HTR-8/SVneo (cell line): ENCODE measurements at regions not wholly inside any gene's neighbourhood (a gene's known extent, or its start where the extent isn't known, plus 50 kb on each side); places are given as distances from the start of the nearest gene placed in this dataset.
A peak's percentile ranks its signal among the peaks of the same experiment; 100 is the strongest.

ENCODE experiments used
- DNase-seq: peaks from one replicate; pipeline ENCODE4 v3.0.0; 2011; ENCODE audit warnings: low spot score, mixed read lengths; ENCODE audit not compliant: insufficient read length
- FAIRE-seq: peaks from 2 replicates; lab custom pipeline; 2011; peaks lifted over from hg19 to GRCh38; lab: Jason Lieb, UNC

DNA sequence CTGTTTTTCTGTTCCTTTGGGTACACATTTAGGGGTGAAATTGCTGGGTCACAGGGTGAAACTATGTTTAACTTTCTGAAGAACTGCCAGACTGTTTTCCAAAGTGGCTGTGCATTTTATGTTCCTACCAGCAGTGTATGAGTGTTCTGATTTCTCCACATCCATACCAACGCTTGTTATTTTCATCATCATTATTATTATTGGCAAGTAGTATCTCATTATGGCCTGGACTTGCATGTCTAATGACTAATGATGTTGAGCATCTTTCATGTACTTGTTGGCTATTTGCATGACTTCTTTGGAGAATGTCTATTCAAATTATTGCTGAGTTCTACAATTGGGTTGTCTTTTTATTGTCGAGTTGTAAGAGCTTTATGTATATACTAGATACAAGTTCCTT lies 321.8 kb upstream of the HTR2A start:
- no peak for DNase-seq
- no peak for FAIRE-seq

- DNase-seq (no peak), FAIRE-seq (no peak)
These were observed 319.4 kb upstream of the HTR2A start for GRCh38 chr13:47216176-47216822.

- FAIRE-seq (no peak), DNase-seq (peak; percentile 49)
These were observed 318.9 kb upstream of the HTR2A start for GRCh38 chr13:47215736-47216135.

DNA sequence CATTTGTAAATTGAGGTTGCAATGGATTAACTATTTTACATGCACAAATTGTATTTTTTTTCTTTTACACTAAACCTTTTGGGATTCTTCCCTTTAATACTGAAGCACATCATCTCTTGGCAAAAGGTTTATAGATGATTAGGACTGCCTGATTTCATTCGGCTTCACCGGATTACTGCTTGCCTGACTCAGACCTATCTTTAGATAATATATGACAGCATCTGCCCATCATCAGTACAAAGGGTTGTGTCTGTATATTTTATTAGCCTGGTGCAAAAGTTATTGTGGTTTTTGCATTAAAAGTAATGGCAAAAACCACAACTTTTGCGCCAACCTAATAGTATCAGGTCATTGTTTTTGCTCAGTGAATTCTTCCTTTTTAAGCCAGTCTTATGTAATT lies 316.2 kb upstream of the HTR2A start:
- no peak for DNase-seq
- no peak for FAIRE-seq

GRCh38 chr13:47211106-47211505 lies 314.3 kb upstream of the HTR2A start:
- FAIRE-seq (no peak), DNase-seq (no peak)

DNA sequence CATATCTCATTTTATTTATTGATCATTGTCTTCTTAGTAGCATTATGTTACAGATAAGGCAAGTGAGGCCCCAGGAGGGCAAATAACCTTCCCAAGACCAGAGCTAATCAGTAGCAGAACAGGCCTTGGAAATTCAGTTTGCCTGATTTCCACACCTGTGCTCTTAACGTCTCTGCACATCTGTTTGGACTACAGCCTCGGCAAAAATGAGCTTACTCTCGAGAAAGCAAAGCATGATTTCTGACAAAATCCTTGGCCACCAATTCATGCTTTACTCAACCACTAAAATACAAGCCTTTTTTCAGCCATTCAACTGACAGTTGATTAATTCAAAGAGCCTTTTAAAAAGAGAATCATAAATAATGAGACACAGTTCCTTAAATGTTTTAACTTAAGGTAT lies 309.3 kb upstream of the HTR2A start:
- DNase-seq (no peak), FAIRE-seq (no peak)

- DNase-seq (no peak), FAIRE-seq (no peak)
These were observed 293.9 kb upstream of the HTR2A start for GRCh38 chr13:47190696-47191305.

DNA sequence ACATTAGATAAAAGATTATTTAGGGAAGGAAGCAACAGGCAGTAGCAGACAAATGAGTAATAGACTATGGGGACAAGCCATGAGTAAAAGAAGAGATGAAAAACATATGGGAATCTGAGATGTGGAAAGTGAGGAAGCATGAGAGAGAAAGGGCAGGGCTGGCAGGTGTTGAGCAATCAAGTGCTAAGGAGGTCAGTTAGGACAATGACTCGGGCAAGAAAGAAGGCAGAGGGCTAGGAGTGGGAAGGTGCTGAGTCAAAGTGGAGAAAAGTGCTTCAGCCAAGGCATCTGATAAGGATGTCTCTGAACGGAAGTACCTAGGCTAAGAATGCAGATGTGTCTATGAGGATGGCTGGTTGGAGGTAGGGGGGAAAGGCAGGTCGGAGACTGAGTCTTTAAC lies 291.9 kb upstream of the HTR2A start:
- FAIRE-seq = no peak
- DNase-seq = no peak

- FAIRE-seq = no peak
These were observed 289.6 kb upstream of the HTR2A start for GRCh38 chr13:47186471-47186870.

GRCh38 chr13:47184321-47184720 lies 287.5 kb upstream of the HTR2A start:
- DNase-seq = no peak
- no peak for FAIRE-seq

More at GRCh38 chr13:47186471-47186870, 289.6 kb upstream of the HTR2A start:
- DNase-seq = no peak

- no peak for DNase-seq
- no peak for FAIRE-seq
These were observed 282.5 kb upstream of the HTR2A start for GRCh38 chr13:47179321-47179720.

DNA sequence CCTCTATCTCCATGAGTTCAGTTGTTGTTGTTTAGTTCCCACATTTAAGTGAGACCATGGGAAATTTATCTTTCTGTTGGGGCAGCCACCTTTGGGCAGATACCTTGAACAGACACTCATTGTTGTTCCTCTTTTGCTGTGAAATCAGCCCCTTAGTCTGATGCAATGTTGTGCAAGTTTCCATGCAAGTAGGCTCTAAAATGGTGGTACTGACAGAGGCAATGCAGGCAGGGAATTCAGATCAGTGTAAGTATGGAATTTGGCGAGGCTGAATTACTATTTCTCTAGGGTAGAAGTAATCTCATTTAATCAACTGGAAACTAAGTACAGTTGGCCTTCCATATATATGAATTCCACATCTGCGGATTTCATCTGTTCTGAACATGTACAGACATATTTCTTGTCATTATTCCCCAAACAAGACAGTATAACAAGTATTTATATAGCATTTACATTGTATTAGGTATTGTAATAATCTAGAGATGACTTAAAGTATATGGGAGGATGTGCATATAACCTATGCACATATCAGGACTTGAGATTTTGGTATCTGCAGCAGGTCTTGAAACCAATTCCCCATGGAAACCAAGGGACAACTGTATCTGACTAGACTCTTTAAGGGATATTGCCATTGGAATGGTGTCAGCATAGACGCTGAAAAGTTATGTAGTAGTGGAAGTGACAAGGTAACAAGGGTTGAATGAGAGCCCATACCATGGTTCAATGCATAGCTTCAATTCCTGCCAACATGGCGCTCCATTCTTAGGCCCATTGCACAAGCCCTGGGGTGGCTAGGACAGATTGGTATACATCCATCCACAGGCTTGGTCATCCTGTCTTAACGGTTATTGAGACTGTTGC lies 281.5 kb upstream of the HTR2A start:
- FAIRE-seq (no peak), DNase-seq (no peak)

GRCh38 chr13:47175172-47175866 lies 278.5 kb upstream of the HTR2A start:
- no peak for DNase-seq
- no peak for FAIRE-seq

GRCh38 chr13:47170971-47171370 lies 274.1 kb upstream of the HTR2A start:
- FAIRE-seq (no peak), DNase-seq (no peak)

DNA sequence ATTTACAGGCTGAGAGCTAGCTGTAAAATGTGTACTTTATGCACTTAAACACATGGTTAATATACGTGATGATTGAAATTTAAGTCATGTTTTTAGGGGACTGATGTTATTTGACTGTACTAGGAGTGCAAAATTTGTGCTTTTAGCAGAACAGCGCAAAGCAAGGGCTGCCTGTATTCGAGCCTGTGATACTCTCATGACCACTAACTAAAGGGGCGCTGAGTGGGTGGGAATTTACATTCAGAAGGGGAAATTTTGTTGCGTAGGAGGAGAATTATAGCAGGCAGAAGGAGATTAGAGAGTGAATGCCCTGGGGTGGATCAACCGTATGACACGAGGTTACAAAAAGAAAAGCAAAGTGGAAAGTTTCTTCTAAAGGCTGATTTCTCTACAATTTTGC lies 271.8 kb upstream of the HTR2A start:
- FAIRE-seq (no peak), DNase-seq (no peak)

- FAIRE-seq = no peak
- DNase-seq = no peak
These were observed 271.2 kb upstream of the HTR2A start for GRCh38 chr13:47168066-47168465.

DNA sequence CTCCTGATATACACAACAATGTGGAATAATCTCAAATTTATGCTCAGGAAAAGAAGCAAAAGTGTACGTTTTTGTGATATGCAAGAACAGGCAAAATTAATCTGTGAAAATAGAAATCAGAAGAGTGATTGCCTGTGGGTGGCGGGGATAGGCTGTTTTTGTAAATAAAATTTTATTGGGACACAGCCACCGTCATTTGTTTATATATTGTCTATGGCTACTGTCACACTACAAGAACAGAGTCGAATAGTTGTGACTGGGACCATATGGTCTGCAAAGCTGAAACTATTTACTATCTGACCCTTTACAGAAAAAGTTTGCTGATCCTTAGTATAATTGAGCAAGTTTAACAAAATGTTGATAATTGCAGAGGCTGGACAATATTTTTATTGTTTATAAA lies 269.5 kb upstream of the HTR2A start:
- FAIRE-seq (no peak), DNase-seq (no peak)

GRCh38 chr13:47159853-47160550 lies 263.1 kb upstream of the HTR2A start:
- no peak for DNase-seq

GRCh38 chr13:47158593-47158992 lies 261.7 kb upstream of the HTR2A start:
- no peak for FAIRE-seq
- DNase-seq = no peak

More at GRCh38 chr13:47159853-47160550, 263.1 kb upstream of the HTR2A start:
- no peak for FAIRE-seq

DNA sequence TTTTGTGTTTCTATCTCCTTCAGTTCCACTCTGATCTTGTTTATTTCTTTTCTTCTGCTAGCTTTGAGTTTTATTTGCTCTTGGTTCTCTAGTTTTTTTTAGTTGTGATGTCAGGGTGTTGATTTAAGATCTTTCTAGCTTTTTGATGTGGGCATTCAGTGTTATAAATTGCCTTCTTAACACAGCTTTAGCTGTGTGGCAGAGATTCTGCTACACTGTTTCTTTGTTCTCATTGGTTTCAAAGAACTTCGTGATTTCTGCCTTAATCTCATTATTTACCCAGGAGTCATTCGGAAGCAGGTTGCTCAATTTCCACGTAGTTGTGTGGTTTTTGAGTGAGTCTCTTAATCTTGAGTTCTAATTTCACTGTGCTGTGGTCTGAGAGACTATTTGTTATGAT lies 251.7 kb upstream of the HTR2A start:
- FAIRE-seq (no peak), DNase-seq (no peak)
